Skeletal muscle satellite cell (primary cell): ENCODE measurements at regions not wholly inside any gene's neighbourhood (a gene's known extent, or its start where the extent isn't known, plus 50 kb on each side); places are given as distances from the start of the nearest gene placed in this dataset.
"Not testable (repeated sequence)": the region's sequence is repeated elsewhere in the genome, so short reads cannot be mapped to it uniquely, and the experiment has no call there.

Source experiments
- H3K27me3 ChIP-seq: 2 replicates; pipeline ENCODE4 v1.7.0; 2013; ENCODE audit warnings: low read length; ENCODE audit not compliant: control insufficient read depth, insufficient read depth
- H3K36me3 ChIP-seq: 2 replicates; pipeline ENCODE4 v1.7.0; 2013; ENCODE audit warnings: mild to moderate bottlenecking, control low read depth, low read length; ENCODE audit not compliant: insufficient read depth
- H3K4me1 ChIP-seq: 2 replicates; pipeline ENCODE4 v1.7.0; 2013; ENCODE audit warnings: low read length; ENCODE audit not compliant: control insufficient read depth, insufficient read depth
- H3K4me2 ChIP-seq: 2 replicates; pipeline ENCODE4 v1.7.0; 2013; ENCODE audit warnings: mild to moderate bottlenecking, low read length
- H3K4me3 ChIP-seq: 2 replicates; pipeline ENCODE4 v1.7.0; 2013; ENCODE audit warnings: low read length
- H3K9ac ChIP-seq: 2 replicates; pipeline ENCODE4 v1.7.0; 2013; ENCODE audit warnings: mild to moderate bottlenecking, low read depth, low read length, moderate library complexity
- H3K9me3 ChIP-seq: replicated peaks from 2 replicates; pipeline ENCODE4 v1.7.0; 2013; ENCODE audit warnings: mild to moderate bottlenecking, control low read depth, low read length

DNA sequence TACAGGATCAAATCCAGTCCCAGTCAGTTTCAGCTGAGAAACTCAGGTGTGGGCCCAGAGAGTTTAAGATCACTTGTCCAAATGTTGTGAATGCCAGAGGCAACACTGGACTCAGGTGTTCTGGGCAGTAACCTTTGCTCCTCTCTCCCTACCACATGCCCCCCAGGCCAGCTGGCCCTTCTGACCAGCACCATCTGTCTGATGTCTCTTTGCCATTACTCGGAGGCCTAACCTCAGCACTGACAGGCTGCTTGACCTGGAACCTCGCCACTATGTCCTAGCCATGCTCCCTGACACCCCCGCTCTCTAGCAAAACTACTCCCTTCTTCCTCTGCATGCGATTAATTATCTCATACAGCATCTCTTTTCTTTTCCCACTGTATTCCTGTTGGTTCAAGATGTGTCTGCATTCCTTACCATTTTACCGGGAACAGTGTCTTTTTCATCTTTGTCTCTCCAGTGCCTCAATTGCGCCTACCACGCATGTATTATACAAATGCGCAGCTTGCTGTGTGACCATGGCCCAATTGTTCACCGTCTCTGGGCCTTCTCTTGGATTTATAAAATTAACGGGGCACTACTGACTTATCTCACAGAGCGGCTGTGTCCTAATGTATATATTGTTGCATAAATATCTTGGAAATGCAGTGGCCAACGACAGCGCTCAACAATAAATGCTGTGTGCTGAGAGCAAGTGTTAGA, 159.5 kb upstream of the IRF2BP2 start:
- Histone ChIP-seq H3K27me3 (no peaks in the 10 kb centered on the region), H3K4me3 (no peak overlapping the region), H3K9me3 (no peaks in the 10 kb centered on the region), H3K36me3 (no peaks in the 10 kb centered on the region), H3K9ac (no peak overlapping the region), H3K4me1 (peaks cover 16% of the 10 kb centered on the region), H3K4me2 (no peak overlapping the region)

DNA sequence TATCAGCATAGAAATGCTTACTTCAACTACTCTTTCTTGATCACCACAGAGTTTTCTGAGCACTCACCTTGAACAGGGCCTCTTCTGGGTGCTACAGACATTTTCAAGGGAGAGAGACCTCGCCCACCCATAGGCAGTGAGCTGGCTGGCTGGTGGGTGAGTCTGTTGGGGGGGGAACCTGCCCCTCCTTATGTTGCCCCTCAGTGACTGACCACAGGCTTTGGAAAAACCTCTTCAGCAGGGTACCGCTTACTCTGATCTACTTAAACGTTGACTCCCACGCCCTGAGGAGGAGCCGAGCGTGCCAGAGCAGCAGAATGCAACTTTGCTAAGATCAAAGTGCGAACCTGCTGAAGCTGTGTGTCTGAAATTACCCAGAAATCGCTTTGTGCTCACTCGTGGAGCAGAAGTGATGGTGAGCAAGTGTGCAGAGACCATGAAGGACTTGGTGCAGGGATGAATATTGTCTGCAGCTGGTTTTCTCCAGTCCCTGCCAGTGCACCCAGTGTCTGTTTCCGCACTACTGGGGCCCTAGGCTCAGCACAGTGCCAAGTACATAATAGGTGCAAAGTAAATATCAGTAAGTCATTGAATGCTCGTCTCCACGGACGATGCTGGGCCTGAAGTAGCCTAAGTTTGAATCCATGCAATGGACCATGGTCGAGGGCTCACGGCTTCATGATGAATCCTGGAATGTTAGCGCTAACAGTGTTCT, 158.7 kb upstream of the IRF2BP2 start:
- no peak overlapping the region for H3K9ac ChIP-seq
- peaks cover 16% of the 10 kb centered on the region for H3K4me1 ChIP-seq
- no peak overlapping the region for H3K4me3 ChIP-seq
- H3K36me3 ChIP-seq: no peaks in the 10 kb centered on the region
- no peaks in the 10 kb centered on the region for H3K27me3 ChIP-seq
- H3K4me2 ChIP-seq: no peak overlapping the region
- H3K9me3 ChIP-seq: no peaks in the 10 kb centered on the region

DNA sequence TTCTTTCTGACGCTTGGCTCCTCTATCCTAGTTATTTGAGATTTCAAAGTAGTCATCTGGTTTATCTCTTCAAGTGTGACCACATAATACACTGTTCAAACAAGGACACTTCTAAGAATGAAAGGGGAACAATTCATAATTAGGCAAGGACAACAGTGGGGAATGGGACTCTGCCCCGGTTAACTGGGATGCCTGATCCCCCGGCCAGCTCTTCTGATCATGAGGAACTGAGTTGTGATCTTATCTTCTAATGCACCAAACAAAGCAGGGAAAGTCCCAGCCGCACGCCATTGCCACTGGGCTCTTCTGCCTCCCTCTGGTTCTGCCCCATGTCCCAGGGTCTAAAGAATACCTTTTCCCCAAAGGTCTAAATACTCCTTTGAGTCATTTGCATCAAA, 158.2 kb upstream of the IRF2BP2 start:
- Histone ChIP-seq H3K4me1 (peaks cover 16% of the 10 kb centered on the region), H3K27me3 (no peaks in the 10 kb centered on the region), H3K9ac (no peak overlapping the region), H3K9me3 (no peaks in the 10 kb centered on the region), H3K4me3 (no peak overlapping the region), H3K4me2 (no peak overlapping the region), H3K36me3 (no peaks in the 10 kb centered on the region)

DNA sequence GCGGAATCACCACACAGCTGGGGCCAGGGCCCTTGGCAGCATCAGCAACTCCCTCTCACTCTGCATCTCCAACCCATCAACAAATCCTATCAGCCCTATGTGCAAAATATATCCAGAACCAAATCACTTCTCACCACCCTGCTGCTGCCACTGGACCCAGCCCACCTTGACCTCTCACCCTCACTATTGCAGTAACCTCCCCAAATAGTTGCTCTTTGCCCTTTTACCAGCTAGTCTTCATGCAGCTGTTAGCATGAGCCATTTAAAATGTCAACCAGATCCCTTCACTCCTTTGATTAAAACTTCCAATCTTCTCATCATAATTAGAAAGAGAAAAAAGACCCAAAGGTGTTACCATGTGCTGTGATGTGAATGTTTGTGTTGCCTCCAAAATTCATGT, 155.7 kb upstream of the IRF2BP2 start:
- H3K9ac ChIP-seq: no peak overlapping the region
- no peak overlapping the region for H3K4me2 ChIP-seq
- H3K36me3 ChIP-seq: no peaks in the 10 kb centered on the region
- H3K4me1 ChIP-seq: no peaks in the 10 kb centered on the region
- no peak overlapping the region for H3K4me3 ChIP-seq
- H3K27me3 ChIP-seq: no peaks in the 10 kb centered on the region
- H3K9me3 ChIP-seq: no peaks in the 10 kb centered on the region

DNA sequence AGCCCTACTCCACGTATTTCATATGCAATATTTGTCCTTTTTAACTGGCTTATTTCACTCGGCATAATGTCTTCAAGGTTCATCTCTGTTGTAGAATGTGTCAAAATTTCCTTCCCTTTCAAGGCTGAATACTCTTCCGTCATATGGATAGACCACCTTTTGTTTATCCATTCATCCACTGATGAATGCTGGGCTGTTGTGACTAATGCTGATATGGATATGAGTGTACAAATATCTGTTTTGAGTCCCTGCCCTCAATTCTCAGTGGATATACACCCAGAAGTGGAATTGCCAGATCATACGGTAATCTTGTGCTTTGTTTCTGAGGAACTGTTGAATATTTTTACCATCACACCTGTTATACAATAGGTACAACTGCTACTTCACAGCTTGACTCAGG, 155.2 kb upstream of the IRF2BP2 start:
- H3K4me2 ChIP-seq: no peak overlapping the region
- no peaks in the 10 kb centered on the region for H3K27me3 ChIP-seq
- H3K9ac ChIP-seq: no peak overlapping the region
- no peaks in the 10 kb centered on the region for H3K9me3 ChIP-seq
- no peaks in the 10 kb centered on the region for H3K36me3 ChIP-seq
- H3K4me3 ChIP-seq: no peak overlapping the region
- H3K4me1 ChIP-seq: peaks cover 3% of the 10 kb centered on the region

DNA sequence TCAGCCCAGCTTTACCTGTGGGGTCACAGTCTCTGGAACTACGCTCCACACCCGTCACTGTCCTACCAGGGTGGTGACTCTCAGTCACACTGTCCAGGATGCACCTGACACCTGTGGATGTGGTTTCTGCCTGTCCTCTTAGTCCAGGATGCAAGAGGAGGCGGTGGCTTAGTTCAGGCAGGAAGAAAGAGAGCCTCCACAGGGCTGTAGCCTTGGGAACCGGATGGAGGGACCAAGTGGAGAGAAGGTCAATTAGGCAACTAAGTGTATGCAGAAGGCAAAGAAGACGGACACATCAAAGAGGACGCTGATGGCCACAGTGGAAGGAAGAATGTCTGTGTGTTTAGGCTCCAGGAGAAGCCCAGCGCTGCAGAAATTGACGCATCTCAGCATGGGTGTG, 153.9 kb upstream of the IRF2BP2 start:
- Histone ChIP-seq H3K4me1 (peaks cover 3% of the 10 kb centered on the region), H3K27me3 (no peaks in the 10 kb centered on the region), H3K9ac (no peak overlapping the region), H3K4me2 (no peak overlapping the region), H3K4me3 (no peak overlapping the region), H3K9me3 (no peaks in the 10 kb centered on the region), H3K36me3 (no peaks in the 10 kb centered on the region)

DNA sequence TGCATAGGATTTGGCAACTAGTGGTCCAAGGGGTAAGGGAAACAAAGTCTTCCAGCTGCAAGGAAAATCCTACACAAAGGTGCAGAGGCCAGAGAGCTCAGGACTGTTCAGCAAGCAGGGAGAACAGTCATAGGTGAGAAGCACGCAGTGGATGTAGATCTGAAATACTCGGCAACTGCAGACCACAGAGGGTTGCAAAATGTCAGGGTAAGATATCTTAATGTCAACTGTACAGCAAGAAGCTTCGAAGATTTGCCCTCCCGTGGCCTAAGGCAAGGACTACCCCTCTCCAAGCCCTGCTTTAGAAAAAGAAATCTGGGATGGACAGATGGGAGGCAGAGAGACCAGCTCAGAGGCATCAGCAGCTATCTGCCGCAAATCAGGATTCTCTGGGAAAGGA, 153.4 kb upstream of the IRF2BP2 start:
- H3K4me1 ChIP-seq: peaks cover 3% of the 10 kb centered on the region
- no peaks in the 10 kb centered on the region for H3K9me3 ChIP-seq
- no peak overlapping the region for H3K9ac ChIP-seq
- no peaks in the 10 kb centered on the region for H3K36me3 ChIP-seq
- no peak overlapping the region for H3K4me2 ChIP-seq
- no peaks in the 10 kb centered on the region for H3K27me3 ChIP-seq
- H3K4me3 ChIP-seq: no peak overlapping the region

DNA sequence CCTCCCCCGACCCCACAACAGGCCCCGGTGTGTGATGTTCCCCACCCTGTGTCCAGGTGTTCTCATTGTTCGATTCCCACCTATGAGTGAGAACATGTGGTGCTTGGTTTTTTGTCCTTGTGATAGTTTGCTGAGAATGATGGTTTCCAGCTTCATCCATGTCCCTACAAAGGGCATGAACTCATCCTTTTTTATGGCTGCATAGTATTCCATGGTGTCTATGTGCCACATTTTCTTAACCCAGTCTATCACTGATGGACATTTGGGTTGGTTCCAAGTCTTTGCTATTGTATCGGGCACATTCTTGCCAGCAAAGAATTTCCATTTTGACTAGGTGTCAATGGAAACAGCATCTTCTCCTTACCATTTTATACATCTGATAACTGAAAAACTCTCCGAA, 152.1 kb upstream of the IRF2BP2 start:
- H3K36me3 ChIP-seq, H3K4me1 ChIP-seq, H3K4me2 ChIP-seq, H3K27me3 ChIP-seq, H3K9me3 ChIP-seq, H3K4me3 ChIP-seq, H3K9ac ChIP-seq: not testable (repeated sequence)

DNA sequence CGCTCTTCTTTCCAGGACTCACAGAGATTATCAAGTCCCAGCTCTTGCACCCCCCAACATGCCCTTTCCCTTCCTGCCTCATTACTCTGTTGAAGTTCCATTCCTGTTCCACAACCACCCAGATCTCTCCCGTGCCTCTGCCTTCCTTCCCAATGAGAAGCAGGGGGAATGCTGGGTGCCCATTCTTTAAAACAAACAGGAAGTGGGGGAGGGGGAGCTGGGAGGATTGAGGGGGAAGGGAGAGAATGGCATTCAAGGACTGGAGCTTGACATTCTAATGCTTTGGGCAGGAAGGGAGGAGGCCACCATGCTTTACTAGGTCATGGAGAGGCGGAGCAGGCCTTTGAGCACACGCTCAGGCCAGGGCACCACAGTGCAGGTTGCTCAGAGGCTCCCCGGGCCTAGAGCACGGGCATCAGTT, 150.3 kb upstream of the IRF2BP2 start:
- Histone ChIP-seq H3K4me2 (no peak overlapping the region), H3K4me3 (no peak overlapping the region), H3K36me3 (no peaks in the 10 kb centered on the region), H3K4me1 (peaks cover 18% of the 10 kb centered on the region), H3K9ac (no peak overlapping the region), H3K27me3 (no peaks in the 10 kb centered on the region), H3K9me3 (no peaks in the 10 kb centered on the region)

DNA sequence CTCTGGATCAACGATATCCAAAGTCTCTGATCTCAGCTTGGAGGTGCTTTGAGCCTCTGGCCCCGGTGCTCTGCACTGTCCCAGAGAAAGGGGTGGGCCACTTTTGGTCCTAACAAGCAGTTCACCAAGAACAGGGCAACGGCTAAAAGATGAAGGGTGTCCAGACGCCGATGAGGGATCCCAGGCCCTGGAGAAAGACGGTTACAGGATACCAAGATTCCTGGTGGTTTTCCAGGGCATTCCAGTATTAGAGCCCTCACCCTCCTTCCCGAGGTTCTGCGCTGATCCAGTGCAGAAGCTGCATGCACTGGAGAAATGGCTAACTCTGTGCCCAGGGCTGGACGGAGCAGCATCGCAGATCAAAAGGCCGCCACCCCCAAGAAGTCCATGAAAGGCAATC, 149.9 kb upstream of the IRF2BP2 start:
- Histone ChIP-seq H3K36me3 (no peaks in the 10 kb centered on the region), H3K27me3 (no peaks in the 10 kb centered on the region), H3K4me3 (no peak overlapping the region), H3K4me1 (peaks cover 22% of the 10 kb centered on the region), H3K9me3 (no peaks in the 10 kb centered on the region), H3K4me2 (no peak overlapping the region), H3K9ac (no peak overlapping the region)

DNA sequence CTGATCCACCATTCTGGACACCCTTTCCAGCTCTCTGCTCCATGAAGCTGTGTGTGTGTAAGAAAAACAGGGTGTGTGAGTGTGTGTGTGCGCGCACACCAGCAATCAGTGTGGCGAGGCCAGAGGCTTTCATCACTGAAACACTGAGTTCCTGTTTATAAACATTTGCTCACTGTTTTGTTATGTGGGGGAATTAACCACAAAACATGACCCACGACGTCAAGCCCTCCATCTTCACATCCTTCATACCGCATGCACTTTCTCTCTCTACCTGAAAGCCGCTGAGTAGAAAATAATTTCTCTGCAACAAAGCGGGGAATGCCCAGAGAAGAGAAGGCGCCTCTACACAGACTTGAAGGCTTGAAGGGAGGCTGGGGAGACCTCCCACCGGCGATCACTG, 148.9 kb upstream of the IRF2BP2 start:
- Histone ChIP-seq H3K4me2 (no peak overlapping the region), H3K4me1 (peaks cover 24% of the 10 kb centered on the region), H3K27me3 (no peaks in the 10 kb centered on the region), H3K36me3 (no peaks in the 10 kb centered on the region), H3K9me3 (no peaks in the 10 kb centered on the region), H3K9ac (no peak overlapping the region), H3K4me3 (no peak overlapping the region)

DNA sequence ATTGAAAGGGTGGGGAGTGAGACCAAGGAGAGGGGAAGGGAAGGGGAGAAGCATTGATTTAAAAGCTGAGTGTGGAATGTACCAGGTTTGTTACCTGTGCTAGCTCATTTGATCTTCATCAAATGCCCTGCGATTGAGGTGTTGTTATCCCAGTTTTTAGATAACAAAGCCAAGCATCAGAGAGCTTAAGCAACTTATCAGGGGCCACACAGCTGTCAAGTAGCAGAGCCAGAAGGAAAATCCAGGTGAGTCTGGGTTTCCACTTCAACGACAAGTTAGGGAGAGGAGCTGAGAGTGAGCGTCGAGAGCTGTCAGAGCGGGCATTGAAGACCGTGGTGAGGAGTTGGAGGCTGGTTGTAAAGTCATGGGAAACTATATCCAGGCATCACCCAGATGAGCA, 146.9 kb upstream of the IRF2BP2 start:
- Histone ChIP-seq H3K4me1 (peaks cover 24% of the 10 kb centered on the region), H3K4me3 (no peak overlapping the region), H3K9ac (no peak overlapping the region), H3K9me3 (no peaks in the 10 kb centered on the region), H3K4me2 (no peak overlapping the region), H3K27me3 (no peaks in the 10 kb centered on the region), H3K36me3 (no peaks in the 10 kb centered on the region)
